GM12878 (cell line): ENCODE measurements at regions not wholly inside any gene's neighbourhood (a gene's known extent, or its start where the extent isn't known, plus 50 kb on each side); places are given as distances from the start of the nearest gene placed in this dataset.

Experiments
- ATAC-seq: fragments of 200-7000 bp; cut with Tn5 transposase; 3 replicates; pipeline ENCODE4 v1.9.1; 2020; ENCODE audit warnings: mild to moderate bottlenecking, moderate library complexity
- BruUV-seq: library from RNA; stranded (reverse); fragments of 400-500 nt; replicated peaks from 2 replicates; lab custom pipeline; 2021; lab: Mats Ljungman, UMichigan
- CTCF ChIA-PET: fragments of 300-600 bp; sonication (Branson Sonifier 250); formaldehyde crosslinking; extraction: SDS; loops from one replicate; lab custom pipeline; 2021; ENCODE audit warnings: inconsistent platforms; lab: Yijun Ruan, JAX
- POLR2A ChIA-PET: fragments of 350-600 bp; formaldehyde crosslinking; extraction: SDS; loops from one replicate; lab custom pipeline; 2021; ENCODE audit warnings: inconsistent platforms; lab: Charles Lee
- RAD21 ChIA-PET: fragments of 300-600 bp; sonication (Branson Sonifier 250); formaldehyde crosslinking; loops from one replicate; lab custom pipeline; 2023; ENCODE audit warnings: antibody characterized with exemption; ENCODE audit not compliant: unreplicated experiment; lab: Charles Lee
- SMC1A ChIA-PET: fragments of 300-600 bp; sonication (Branson Sonifier 250); formaldehyde crosslinking; loops from one replicate; lab custom pipeline; 2023; ENCODE audit not compliant: unreplicated experiment, uncharacterized antibody; lab: Charles Lee
- DNase-seq: peaks from one replicate; pipeline ENCODE4 v3.0.0-alpha.2; 2011; ENCODE audit warnings: low read depth, low spot score
- FAIRE-seq: peaks from 3 replicates; lab custom pipeline; 2011; peaks lifted over from hg19 to GRCh38; lab: Jason Lieb, UNC
- H2AFZ ChIP-seq: 2 replicates; pipeline ENCODE4 v1.6.0; 2011; ENCODE audit warnings: low read depth, low read length, control low read depth; ENCODE audit not compliant: control insufficient read depth
- H3K27ac ChIP-seq: 2 replicates; pipeline ENCODE4 v1.5.1; 2011; ENCODE audit warnings: control low read depth; ENCODE audit not compliant: control insufficient read depth, insufficient read depth
- H3K27me3 ChIP-seq, 2 experiments: replicated peaks in 1 of 2; 2 replicates each; pipeline versions ENCODE4 v1.6.0 to v1.6.1; 2011; ENCODE audit warnings: low read length in 1 of 2; ENCODE audit not compliant: control insufficient read depth in 2 of 2, insufficient read depth in 2 of 2
- H3K36me3 ChIP-seq, 2 experiments: 2 replicates each; pipeline ENCODE4 v1.5.1; 2011; ENCODE audit warnings: low read length in 1 of 2; ENCODE audit not compliant: control insufficient read depth in 2 of 2, insufficient read depth in 2 of 2
- H3K4me1 ChIP-seq: 2 replicates; pipeline ENCODE4 v1.6.1; 2011; ENCODE audit warnings: mild to moderate bottlenecking, low read length, moderate library complexity, mixed read lengths; ENCODE audit not compliant: control insufficient read depth, insufficient read depth
- H3K4me2 ChIP-seq: 2 replicates; pipeline ENCODE4 v1.6.0; 2011; ENCODE audit warnings: control low read depth; ENCODE audit not compliant: control insufficient read depth, insufficient read depth
- H3K4me3 ChIP-seq: fragments of 200-600 bp; sonication (generic); 2 replicates; pipeline ENCODE4 v1.5.1; 2016
- H3K79me2 ChIP-seq: 2 replicates; pipeline ENCODE4 v1.6.0; 2011; ENCODE audit warnings: low read length; ENCODE audit not compliant: control insufficient read depth, insufficient read depth
- H3K9ac ChIP-seq: 2 replicates; pipeline ENCODE4 v1.8.0; 2011; ENCODE audit warnings: low read length, control low read depth, mixed read lengths; ENCODE audit not compliant: control insufficient read depth, insufficient read depth
- H3K9me3 ChIP-seq: replicated peaks from 3 replicates; pipeline ENCODE4 v1.5.1; 2011; ENCODE audit warnings: mild to moderate bottlenecking, low read length; ENCODE audit not compliant: control insufficient read depth, insufficient read depth
- H4K20me1 ChIP-seq: 2 replicates; pipeline ENCODE4 v1.6.0; 2011; ENCODE audit not compliant: control insufficient read depth, insufficient read depth
- CHD2 ChIP-seq: IDR thresholded peaks from 2 replicates; pipeline ENCODE4 v1.6.1; 2011; ENCODE audit warnings: low read depth, low read length, improper control_type of control experiment, borderline replicate concordance
- CTCF ChIP-seq, 3 experiments: IDR thresholded peaks in 2 of 3; conservative IDR thresholded peaks in 1 of 3; 2 replicates each; pipeline ENCODE4 v1.5.1; 2011; ENCODE audit warnings: low read depth in 3 of 3, low read length in 3 of 3, mild to moderate bottlenecking in 3 of 3, control low read depth in 2 of 3, moderate library complexity in 2 of 3, inconsistent platforms in 1 of 3, mixed read lengths in 1 of 3; ENCODE audit not compliant: control insufficient read depth in 2 of 3, insufficient read depth in 1 of 3; ENCODE audit errors: extremely low read depth in 1 of 3
- HDGF ChIP-seq: fragments of 450-650 bp; IDR thresholded peaks from 2 replicates; pipeline ENCODE4 v1.6.1; 2016; ENCODE audit warnings: antibody characterized with exemption
- MTA2 ChIP-seq: fragments of 450-650 bp; IDR thresholded peaks from 2 replicates; pipeline ENCODE4 v1.6.1; 2016; ENCODE audit warnings: low read depth, mild to moderate bottlenecking, moderate library complexity
- MXI1 ChIP-seq: fragments of 150-350 bp; IDR thresholded peaks from 2 replicates; pipeline ENCODE4 v1.6.1; 2011; ENCODE audit warnings: low read depth, mild to moderate bottlenecking, inconsistent platforms, low read length, improper control_type of control experiment
- NFIC ChIP-seq: IDR thresholded peaks from 2 replicates; pipeline ENCODE4 v1.6.1; 2012; ENCODE audit warnings: low read depth, mild to moderate bottlenecking, inconsistent platforms, low read length, moderate library complexity
- NFYB ChIP-seq: IDR thresholded peaks from 2 replicates; pipeline ENCODE4 v1.6.1; 2011; ENCODE audit warnings: low read depth, mild to moderate bottlenecking, low read length, improper control_type of control experiment, moderate library complexity; ENCODE audit not compliant: insufficient read depth
- PAX8 ChIP-seq: fragments of 450-650 bp; IDR thresholded peaks from 2 replicates; pipeline ENCODE4 v1.6.1; 2017; ENCODE audit warnings: mild to moderate bottlenecking, moderate library complexity
- POLR2A ChIP-seq: IDR thresholded peaks from 2 replicates; pipeline ENCODE4 v1.6.1; 2011; ENCODE audit warnings: low read depth, mild to moderate bottlenecking, low read length
- POU2F2 ChIP-seq: IDR thresholded peaks from 3 replicates; pipeline ENCODE4 v1.6.1; 2011; ENCODE audit warnings: low read depth, mild to moderate bottlenecking, low read length, borderline replicate concordance
- RFX5 ChIP-seq: IDR thresholded peaks from 2 replicates; pipeline ENCODE4 v1.6.1; 2011; ENCODE audit warnings: low read depth, low read length, improper control_type of control experiment
- SIN3A ChIP-seq: IDR thresholded peaks from 2 replicates; pipeline ENCODE4 v1.6.1; 2012; ENCODE audit warnings: low read depth, low read length, improper control_type of control experiment
- SMC3 ChIP-seq: IDR thresholded peaks from 2 replicates; pipeline ENCODE4 v1.6.1; 2011; ENCODE audit warnings: low read length, improper control_type of control experiment, borderline replicate concordance
- SUZ12 ChIP-seq: fragments of 200-600 bp; sonication (generic); IDR thresholded peaks from one replicate; pipeline ENCODE4 v1.6.1; 2018; ENCODE audit warnings: antibody characterized with exemption, mild to moderate bottlenecking; ENCODE audit not compliant: unreplicated experiment
- TBL1XR1 ChIP-seq: IDR thresholded peaks from 2 replicates; pipeline ENCODE4 v1.6.1; 2012; ENCODE audit warnings: low read depth, low read length, improper control_type of control experiment
- TCF3 ChIP-seq: IDR thresholded peaks from 2 replicates; pipeline ENCODE4 v1.6.1; 2012; ENCODE audit warnings: low read depth, mild to moderate bottlenecking, low read length, borderline replicate concordance; ENCODE audit not compliant: insufficient read depth
- ZSCAN29 ChIP-seq: fragments of 450-650 bp; IDR thresholded peaks from 2 replicates; pipeline ENCODE4 v1.6.1; 2017; ENCODE audit warnings: mild to moderate bottlenecking, moderate library complexity
- WGBS: methylation state at CpG from one replicate; pipeline ENCODE4 v1.1.6; 2016; ENCODE audit warnings: low lambda C conversion rate; ENCODE audit not compliant: insufficient replicate concordance, insufficient coverage; ENCODE audit errors: missing lambda C conversion rate; 5-methylcytosine and 5-hydroxymethylcytosine counted together
- in situ Hi-C: fragments of 300-500 bp; cut with MboI; formaldehyde crosslinking; loops from 9 replicates; pipeline ENCODE4 v1.14.3; 2018; ENCODE audit warnings: mixed read lengths
- intact Hi-C: fragments of 100-400 bp; cut with micrococcal nuclease; formaldehyde crosslinking; loops from one replicate; pipeline ENCODE4 v1.14.2; 2022; ENCODE audit not compliant: unreplicated experiment
- TF ChIP-seq, protein P1 (sequence below): fragments of 450-650 bp; IDR thresholded peaks from 2 replicates; pipeline ENCODE4 v1.6.1; 2018; ENCODE audit warnings: borderline replicate concordance, mild to moderate bottlenecking; ENCODE audit not compliant: partially characterized antibody

- no peak for FAIRE-seq
- H3K27me3 ChIP-seq = no peaks in the 10 kb centered on the region; a peak in 1 of 4 replicates
- TF ChIP-seq SMC3 (no peak), ZSCAN29 (no peak), NFYB (no peak), MXI1 (no peak), NFIC (no peak), CTCF (IDR thresholded peaks at IDR 0.05 in 2 of 3, conservative IDR thresholded peaks at IDR 0.05 in 1 of 3; ENCODE audit: control insufficient read depth in 2 of 3, extremely low read depth in 1 of 3, insufficient read depth in 1 of 3, low read depth in 3 of 3, low read length in 3 of 3) (no peak), POLR2A (no peak), TBL1XR1 (no peak), MTA2 (no peak), SUZ12 (no peak), PAX8 (no peak), POU2F2 (no peak), RFX5 (no peak), SIN3A (no peak), HDGF (no peak), CHD2 (no peak), TCF3 (no peak)
- TF ChIP-seq, protein P1, sequence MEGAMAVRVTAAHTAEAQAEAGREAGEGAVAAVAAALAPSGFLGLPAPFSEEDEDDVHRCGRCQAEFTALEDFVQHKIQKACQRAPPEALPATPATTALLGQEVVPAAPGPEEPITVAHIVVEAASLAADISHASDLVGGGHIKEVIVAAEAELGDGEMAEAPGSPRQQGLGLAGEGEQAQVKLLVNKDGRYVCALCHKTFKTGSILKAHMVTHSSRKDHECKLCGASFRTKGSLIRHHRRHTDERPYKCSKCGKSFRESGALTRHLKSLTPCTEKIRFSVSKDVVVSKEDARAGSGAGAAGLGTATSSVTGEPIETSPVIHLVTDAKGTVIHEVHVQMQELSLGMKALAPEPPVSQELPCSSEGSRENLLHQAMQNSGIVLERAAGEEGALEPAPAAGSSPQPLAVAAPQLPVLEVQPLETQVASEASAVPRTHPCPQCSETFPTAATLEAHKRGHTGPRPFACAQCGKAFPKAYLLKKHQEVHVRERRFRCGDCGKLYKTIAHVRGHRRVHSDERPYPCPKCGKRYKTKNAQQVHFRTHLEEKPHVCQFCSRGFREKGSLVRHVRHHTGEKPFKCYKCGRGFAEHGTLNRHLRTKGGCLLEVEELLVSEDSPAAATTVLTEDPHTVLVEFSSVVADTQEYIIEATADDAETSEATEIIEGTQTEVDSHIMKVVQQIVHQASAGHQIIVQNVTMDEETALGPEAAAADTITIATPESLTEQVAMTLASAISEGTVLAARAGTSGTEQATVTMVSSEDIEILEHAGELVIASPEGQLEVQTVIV = no peak
- TF ChIP-seq, all 136 proteins: peak for 0
- CTCF ChIA-PET = interaction anchor here (1.0 to 1.4 kb wide), 3 partner anchors 13 to 122 kb away, joined by 3 to 5 read pairs (median 3); no protein-coding TSS in a partner anchor
- H3K79me2 ChIP-seq = no peaks in the 10 kb centered on the region
- no peaks in the 10 kb centered on the region for H3K9me3 ChIP-seq
- no peak overlapping the region for H2AFZ ChIP-seq
- H3K4me2 ChIP-seq = no peak overlapping the region
- H3K4me1 ChIP-seq = no peaks in the 10 kb centered on the region
- H3K9ac ChIP-seq = no peak overlapping the region
- POLR2A ChIA-PET = interaction anchor here (0.6 kb wide), 1 partner anchor 121 kb away, joined by 3 read pairs; no protein-coding TSS in a partner anchor
- SMC1A ChIA-PET = interaction anchor here (0.9 to 1.1 kb wide), 3 partner anchors 11 to 16 kb away, joined by 3 to 4 read pairs (median 3); no protein-coding TSS in a partner anchor
- in situ Hi-C loops (no loop called here), intact Hi-C loops (no loop called here)
- ATAC-seq (no peak), DNase-seq (no peak)
- RAD21 ChIA-PET = no interaction called here
- BruUV-seq = no TSS peak
- no peak overlapping the region for H3K4me3 ChIP-seq
- no peak overlapping the region for H3K27ac ChIP-seq
- no peaks in the 10 kb centered on the region for H4K20me1 ChIP-seq
- H3K36me3 ChIP-seq = no peaks in the 10 kb centered on the region
- 50% methylated on average over 1 of the region's 1 CpG for WGBS
Observed at GRCh38 chr11:8800520-8801110, 110.4 kb upstream of the AKIP1 start.
